DND-41 (cell line): ENCODE measurements at regions not wholly inside any gene's neighbourhood (a gene's known extent, or its start where the extent isn't known, plus 50 kb on each side); places are given as distances from the start of the nearest gene placed in this dataset.

ENCODE experiments used
- EZH2 ChIP-seq: IDR thresholded peaks from 3 replicates; pipeline ENCODE4 v1.6.1; 2012; ENCODE audit warnings: borderline replicate concordance, low read depth, mild to moderate bottlenecking, moderate library complexity, low read length, inconsistent platforms; ENCODE audit not compliant: severe bottlenecking
- TF ChIP-seq, protein P1 (sequence below): IDR thresholded peaks from 2 replicates; pipeline ENCODE4 v1.5.1; 2012; ENCODE audit warnings: borderline replicate concordance, low read length, moderate library complexity, mild to moderate bottlenecking; ENCODE audit not compliant: poor library complexity, severe bottlenecking; ENCODE audit errors: extremely low read depth

DNA sequence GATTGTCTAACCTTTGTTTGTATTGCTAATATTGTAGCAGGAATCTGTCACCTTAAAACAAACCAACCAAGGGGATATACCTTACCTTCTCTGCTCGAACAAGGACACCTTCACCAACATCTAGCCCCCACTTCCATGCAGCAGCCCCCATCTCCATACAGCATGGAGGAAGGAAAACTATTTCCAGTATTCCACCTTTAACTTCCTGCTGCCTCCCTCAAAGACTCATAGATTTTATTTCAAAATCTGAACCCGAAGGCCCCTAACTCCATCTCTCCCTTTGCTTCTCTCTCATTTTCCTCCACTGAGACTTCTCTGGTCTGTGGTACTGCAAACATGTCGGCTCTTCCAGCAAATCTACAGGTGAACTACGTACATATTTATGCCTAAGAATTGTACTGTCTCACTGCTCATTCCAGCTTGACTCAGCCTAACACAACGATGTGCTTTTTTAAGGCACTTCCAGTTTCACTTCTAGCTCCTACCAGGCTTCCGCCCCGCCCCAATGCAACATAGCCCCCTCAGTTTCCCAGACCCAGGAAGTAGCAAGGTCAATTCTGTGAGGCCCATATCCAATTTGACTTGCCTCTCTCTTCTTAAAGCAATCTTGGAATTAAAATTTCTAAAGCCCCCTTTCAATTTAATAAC, 70.7 kb upstream of the RNF38 start:
- no peak for TF ChIP-seq EZH2
- TF ChIP-seq, protein P1, sequence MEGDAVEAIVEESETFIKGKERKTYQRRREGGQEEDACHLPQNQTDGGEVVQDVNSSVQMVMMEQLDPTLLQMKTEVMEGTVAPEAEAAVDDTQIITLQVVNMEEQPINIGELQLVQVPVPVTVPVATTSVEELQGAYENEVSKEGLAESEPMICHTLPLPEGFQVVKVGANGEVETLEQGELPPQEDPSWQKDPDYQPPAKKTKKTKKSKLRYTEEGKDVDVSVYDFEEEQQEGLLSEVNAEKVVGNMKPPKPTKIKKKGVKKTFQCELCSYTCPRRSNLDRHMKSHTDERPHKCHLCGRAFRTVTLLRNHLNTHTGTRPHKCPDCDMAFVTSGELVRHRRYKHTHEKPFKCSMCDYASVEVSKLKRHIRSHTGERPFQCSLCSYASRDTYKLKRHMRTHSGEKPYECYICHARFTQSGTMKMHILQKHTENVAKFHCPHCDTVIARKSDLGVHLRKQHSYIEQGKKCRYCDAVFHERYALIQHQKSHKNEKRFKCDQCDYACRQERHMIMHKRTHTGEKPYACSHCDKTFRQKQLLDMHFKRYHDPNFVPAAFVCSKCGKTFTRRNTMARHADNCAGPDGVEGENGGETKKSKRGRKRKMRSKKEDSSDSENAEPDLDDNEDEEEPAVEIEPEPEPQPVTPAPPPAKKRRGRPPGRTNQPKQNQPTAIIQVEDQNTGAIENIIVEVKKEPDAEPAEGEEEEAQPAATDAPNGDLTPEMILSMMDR: no peak
